Fibroblast of the aortic adventitia (primary cell): ENCODE measurements at regions not wholly inside any gene's neighbourhood (a gene's known extent, or its start where the extent isn't known, plus 50 kb on each side); places are given as distances from the start of the nearest gene placed in this dataset.
"Not testable (repeated sequence)": the region's sequence is repeated elsewhere in the genome, so short reads cannot be mapped to it uniquely, and the experiment has no call there.

ENCODE experiments used
- DNase-seq: peaks from one replicate; pipeline ENCODE4 v3.0.0-alpha.2; 2010; ENCODE audit warnings: low read depth
- H3K4me3 ChIP-seq: 2 replicates; pipeline ENCODE4 v1.5.1; 2011; ENCODE audit warnings: low read depth, mild to moderate bottlenecking, control low read depth, low read length, moderate library complexity
- TF ChIP-seq, protein P1 (sequence below): IDR thresholded peaks from 2 replicates; pipeline ENCODE4 v1.5.1; 2011; ENCODE audit warnings: mild to moderate bottlenecking, low read length, control low read depth, inconsistent platforms; ENCODE audit not compliant: insufficient read depth

DNA sequence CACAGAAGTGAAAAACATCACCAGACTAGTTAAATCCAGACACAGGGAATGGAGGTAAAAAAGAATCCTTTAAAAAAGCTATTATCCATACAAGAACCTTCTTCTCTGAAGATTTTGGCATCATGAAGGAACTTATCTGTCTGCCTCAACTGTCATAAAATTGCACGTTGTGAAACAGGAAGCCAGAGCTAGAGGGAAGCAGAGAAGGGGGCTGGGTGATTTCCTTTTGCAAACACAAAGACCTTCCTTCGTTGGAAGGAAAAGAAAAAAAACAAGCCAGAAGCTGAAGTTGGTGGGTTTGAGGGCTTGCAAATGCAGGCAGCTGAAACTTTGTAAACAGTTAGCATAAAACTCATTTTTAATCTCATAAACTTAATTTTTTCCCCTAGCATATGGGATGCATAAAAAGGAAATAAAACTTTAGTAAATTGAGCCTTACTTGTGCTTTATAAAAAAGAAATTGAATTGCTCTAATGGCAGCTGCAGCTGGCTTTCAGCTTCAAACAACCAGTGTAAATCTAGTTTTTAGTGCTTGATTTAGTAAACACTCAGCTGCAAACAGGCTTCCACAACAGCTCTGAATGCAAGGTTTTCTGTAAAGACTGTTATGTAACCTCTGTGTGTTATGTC lies 101.6 kb downstream of the OTUD1 start:
- DNase-seq: no peak
- TF ChIP-seq, protein P1, sequence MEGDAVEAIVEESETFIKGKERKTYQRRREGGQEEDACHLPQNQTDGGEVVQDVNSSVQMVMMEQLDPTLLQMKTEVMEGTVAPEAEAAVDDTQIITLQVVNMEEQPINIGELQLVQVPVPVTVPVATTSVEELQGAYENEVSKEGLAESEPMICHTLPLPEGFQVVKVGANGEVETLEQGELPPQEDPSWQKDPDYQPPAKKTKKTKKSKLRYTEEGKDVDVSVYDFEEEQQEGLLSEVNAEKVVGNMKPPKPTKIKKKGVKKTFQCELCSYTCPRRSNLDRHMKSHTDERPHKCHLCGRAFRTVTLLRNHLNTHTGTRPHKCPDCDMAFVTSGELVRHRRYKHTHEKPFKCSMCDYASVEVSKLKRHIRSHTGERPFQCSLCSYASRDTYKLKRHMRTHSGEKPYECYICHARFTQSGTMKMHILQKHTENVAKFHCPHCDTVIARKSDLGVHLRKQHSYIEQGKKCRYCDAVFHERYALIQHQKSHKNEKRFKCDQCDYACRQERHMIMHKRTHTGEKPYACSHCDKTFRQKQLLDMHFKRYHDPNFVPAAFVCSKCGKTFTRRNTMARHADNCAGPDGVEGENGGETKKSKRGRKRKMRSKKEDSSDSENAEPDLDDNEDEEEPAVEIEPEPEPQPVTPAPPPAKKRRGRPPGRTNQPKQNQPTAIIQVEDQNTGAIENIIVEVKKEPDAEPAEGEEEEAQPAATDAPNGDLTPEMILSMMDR: no peak
- H3K4me3 ChIP-seq: no peak overlapping the region

DNA sequence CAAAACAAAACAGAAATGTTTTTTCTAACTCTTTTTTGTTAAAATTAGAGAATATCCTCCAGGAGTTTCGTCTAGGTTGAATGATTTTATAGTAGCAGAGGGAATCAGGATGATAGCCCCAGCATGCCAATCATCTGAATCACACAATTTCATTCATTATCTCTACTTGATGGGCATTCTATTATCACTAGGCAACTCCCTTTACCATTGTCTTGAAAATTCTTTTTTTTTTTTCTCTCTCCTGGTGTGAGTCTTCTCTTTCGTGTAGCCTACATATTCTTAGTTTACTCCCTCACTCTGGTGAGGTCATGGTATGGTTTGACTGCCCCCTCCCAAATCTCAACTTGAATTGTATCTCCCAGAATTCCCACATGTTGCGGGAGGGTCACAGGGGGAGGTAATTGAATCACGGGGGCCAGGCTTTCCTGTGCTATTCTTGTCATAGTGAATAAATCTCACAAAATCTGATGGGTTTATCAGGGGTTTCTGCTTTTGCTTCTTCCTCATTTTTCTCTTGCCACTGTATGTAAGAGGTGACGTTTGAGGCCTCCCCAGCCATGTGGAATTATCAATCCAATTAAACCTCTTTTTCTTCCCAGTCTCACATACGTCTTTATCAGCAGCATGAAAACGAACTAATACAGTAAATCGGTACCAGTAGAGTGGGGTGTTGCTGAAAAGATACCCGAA lies 105.0 kb downstream of the OTUD1 start:
- TF ChIP-seq, protein P1: no peak
- no peak overlapping the region for H3K4me3 ChIP-seq
- no peak for DNase-seq

DNA sequence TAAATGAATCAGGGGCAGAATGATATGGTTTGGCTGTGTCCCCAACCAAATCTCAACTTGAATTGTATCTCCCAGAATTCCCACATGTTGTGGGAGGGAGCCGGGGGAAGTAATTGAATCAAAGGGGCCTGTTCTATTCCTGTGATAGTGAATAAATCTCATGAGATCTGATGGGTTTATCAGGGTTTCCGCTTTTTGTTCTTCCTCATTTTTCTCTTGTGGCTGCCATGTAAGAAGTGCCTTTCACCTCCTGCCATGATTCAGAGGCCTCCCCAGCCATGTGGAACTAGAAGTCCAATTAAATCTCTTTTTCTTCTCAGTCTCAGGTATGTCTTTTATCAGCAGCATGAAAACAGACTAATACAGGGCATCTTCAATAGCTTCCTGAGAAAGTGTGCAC lies 107.0 kb downstream of the OTUD1 start:
- not testable (repeated sequence) for DNase-seq

DNA sequence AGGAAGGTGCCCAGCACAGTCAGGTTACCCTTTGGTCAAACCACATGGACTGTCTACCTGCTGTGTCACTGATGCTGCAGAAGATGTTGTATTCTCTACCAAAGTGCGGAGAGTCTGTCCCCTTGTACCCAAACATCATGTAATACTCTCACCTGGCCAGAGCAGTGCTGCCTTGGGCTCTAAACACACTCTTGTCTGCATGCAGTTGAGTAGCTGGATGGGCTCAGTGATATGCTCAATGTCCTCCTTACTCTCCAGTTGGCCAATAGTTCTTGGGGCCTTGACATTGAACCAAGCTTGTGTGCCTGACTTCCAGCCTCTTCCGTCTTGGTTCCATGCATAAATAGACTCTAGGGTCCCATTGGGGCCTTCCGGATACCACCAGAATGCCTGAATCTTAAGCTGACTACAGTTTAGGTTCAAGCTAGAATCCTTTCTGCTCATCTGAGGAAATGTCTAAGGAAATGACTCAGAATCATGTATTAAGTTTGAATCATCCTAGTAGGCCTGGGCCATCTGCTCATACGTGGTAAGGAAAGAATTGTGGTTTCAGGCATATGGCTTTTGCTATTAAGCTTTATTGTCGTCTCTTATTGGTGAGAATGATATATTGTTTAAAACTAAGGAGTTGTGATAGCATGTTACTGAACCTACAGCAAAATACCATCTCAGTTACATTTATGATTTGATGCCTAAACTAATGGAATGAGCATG lies 118.0 kb downstream of the OTUD1 start:
- no peak overlapping the region for H3K4me3 ChIP-seq
- TF ChIP-seq, protein P1: no peak
- peak; percentile 81 for DNase-seq

More for the DNA sequence above, 107.0 kb downstream of the OTUD1 start:
- not testable (repeated sequence) for H3K4me3 ChIP-seq

DNA sequence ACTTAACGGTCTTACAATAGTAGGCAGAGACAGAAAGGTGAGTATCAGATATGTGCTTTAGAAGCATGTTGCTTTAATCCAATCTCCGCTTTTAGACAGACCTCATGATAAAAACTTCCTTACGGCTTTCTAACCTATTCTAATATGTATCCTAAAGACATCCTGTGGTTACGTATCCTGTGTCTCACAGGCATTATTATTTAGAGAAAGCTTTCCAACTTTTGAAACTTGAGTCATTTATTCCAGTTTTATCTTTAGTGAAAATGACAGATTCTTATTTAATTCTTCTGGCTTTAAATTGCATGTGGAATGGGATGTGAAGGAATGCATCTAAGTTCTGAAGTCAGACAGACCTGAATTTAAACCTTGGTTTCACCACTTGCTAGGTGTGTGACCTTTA lies 118.9 kb downstream of the OTUD1 start:
- peak; percentile 64 for DNase-seq
- TF ChIP-seq, protein P1: no peak
- no peak overlapping the region for H3K4me3 ChIP-seq

DNA sequence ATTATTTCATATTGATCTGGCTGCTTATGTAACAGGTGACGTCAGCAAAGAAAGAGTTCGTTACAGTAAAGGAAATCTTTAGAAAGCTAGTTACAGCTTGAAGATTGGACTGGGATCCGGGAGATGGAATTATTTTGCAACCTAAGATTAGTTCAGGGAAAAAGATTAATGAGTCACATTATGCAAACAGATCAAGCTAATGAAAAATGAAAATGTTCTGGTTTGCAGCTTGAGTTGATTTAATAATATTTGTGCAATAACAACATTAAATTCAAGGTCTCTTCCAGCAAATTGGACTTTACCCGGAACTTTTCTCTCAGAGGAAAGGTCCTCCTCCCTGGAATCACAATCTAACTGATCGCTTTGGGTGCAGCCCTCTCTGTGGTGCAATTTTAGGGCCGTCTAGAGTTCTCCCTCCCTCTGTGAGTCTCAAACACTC lies 119.5 kb downstream of the OTUD1 start:
- H3K4me3 ChIP-seq: no peak overlapping the region
- peak; percentile 80 for DNase-seq
- TF ChIP-seq, protein P1: no peak

DNA sequence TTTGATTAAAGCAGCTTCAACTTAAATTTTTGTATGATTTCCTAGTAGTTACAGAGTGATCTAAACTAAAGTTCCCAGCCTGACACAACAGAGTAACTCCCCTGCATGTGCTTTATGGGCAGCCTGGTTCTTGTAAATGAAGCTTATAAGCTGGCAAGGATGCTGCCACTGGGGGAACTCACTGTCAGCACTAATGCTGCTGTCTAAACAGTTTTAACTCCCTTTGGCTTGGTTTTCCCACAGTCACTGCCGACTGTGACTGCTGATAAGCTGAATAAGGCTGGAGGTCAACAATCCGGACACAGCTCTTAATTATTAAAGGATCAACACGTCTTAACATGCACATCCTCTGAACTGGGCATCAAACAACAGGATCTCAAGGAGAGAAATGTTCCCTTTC lies 130.1 kb downstream of the OTUD1 start:
- peak; percentile 7 for DNase-seq
- TF ChIP-seq, protein P1: no peak
- no peak overlapping the region for H3K4me3 ChIP-seq
